Right lobe of liver (tissue), 4 donors: ENCODE measurements at regions not wholly inside any gene's neighbourhood (a gene's known extent, or its start where the extent isn't known, plus 50 kb on each side); places are given as distances from the start of the nearest gene placed in this dataset.

Experiments used
- CTCF ChIP-seq, 4 donors: fragments of 200-600 bp in 3 of 4; fragments of 450-650 bp in 1 of 4; IDR thresholded peaks; one replicate each; pipeline versions ENCODE4 v1.5.1 to v1.8.0; 2016 to 2022; ENCODE audit warnings: antibody characterized with exemption in 4 of 4, mild to moderate bottlenecking in 2 of 4
- POLR2A ChIP-seq: fragments of 450-650 bp; IDR thresholded peaks from one replicate; pipeline ENCODE4 v1.6.1; 2017; ENCODE audit warnings: antibody characterized with exemption, mild to moderate bottlenecking
- donor health status: DM: no; HTN: no; CAD: no.
- donor health status: DM: no; HTN: no; CAD: no.
- donor health status: DM: no; HTN: yes; CAD: no.

DNA sequence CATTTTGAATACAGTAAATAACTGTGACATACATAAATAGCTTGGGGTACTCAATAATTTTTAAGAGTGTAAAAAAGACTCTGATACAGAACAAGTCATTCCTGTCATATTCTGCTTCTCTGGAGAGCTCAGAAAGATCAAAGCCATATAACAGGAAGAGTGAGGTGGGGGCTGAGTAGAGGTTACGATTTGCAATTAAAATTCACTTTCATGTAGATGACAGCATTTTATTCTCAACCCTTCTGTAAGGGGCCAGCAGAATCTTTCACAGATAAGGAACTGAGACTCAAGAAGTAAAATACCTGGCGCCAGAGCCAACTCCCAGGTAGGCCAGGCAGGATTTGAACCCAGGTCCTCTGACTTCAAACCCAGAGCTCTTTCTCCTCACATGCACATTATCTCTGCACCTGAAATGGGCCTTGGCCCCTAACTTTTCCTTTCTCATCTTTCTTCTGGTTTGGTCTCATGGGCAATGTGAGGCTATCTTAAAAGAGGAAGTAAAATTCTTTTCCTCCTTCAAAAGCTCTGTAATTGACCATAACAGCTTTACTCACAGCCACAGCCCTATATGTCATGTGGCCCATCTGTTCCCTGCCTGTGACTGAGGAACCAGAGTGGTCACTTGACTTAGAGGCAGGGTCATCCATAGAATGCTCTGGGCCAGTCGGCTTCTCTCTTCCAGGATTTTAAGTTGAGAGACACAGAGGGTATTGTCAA lies 80.9 kb upstream of the SYT6 start:
- TF ChIP-seq CTCF (IDR thresholded peaks at IDR 0.05) (no peak), POLR2A (no peak)
